ENCODE measurements at regions not wholly inside any gene's neighbourhood (a gene's known extent, or its start where the extent isn't known, plus 50 kb on each side); places are given as distances from the start of the nearest gene placed in this dataset.

- DNase-seq (ENCODE audit: low spot score): peak; percentile 68
Observed at GRCh38 chr5:141778206-141778605, 96.2 kb upstream of the ARAP3 start.

GRCh38 chr5:141777711-141778110 lies 95.7 kb upstream of the ARAP3 start:
- no peak for DNase-seq (ENCODE audit: low spot score)

DNA sequence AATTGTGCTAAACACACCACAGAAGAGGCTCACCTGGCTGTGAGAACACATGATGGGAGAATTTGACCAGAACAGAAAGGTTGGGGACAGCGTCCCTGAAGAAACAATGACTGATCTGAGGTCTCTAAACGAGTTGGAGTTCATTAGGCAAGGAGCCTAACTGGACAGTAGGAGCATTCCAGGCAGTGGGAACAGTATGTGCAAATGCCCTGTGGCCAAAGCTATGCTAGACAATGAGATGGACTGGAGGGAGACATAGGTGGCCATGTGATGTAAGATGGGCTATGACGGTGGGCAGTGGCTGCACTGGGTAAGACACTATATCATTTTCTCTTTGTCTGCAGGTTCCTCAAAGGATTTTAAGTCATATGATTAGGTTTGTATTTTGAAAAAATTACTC lies 95.1 kb upstream of the ARAP3 start:
- no peak for DNase-seq (ENCODE audit: low spot score)

- no peak for DNase-seq (ENCODE audit: low spot score)
Observed at GRCh38 chr5:141773779-141774562, 91.9 kb upstream of the ARAP3 start.

DNA sequence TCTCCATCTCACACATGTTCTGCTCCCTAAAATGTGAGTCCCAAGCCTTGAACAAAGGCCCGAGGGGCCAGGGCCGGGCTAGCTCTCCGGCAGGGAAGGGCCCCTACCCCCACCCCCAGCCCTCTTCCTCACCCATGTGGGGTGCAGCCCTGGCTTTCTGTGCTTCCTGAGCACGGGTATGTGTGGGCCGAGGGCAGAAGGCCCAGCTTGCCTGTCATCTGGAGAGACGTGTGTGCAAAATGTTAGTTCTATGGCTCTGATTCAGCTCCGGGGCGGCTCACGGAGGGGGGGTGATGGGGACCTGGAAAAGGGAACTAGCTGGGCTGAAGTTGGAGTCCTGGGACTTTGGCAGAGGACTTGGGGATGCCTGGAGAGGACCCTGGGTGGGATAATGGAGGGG lies 90.3 kb upstream of the ARAP3 start:
- DNase-seq (ENCODE audit: low spot score): no peak

GRCh38 chr5:141771562-141771961 lies 89.5 kb upstream of the ARAP3 start:
- no peak for DNase-seq (ENCODE audit: low spot score)

DNA sequence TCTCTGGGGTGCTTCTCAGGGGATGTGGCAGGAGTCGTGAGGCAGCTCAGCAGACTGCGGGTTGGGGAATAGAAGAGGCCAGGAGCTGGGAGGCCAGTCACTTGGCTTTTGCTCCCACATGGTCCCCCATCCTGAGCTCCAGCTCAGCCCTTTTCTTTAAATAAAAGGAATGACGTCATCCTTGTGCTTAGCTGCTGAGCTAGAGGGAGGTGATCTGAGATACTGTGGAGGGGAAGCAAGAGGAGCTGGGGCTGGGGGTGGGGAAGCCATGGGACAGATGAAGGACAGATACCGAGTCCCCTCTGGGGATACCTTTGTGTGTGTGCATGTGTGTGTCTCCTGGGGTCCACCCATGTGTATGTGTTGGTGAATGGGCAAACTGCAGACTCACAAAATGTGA lies 89.0 kb upstream of the ARAP3 start:
- no peak for DNase-seq (ENCODE audit: low spot score)

DNA sequence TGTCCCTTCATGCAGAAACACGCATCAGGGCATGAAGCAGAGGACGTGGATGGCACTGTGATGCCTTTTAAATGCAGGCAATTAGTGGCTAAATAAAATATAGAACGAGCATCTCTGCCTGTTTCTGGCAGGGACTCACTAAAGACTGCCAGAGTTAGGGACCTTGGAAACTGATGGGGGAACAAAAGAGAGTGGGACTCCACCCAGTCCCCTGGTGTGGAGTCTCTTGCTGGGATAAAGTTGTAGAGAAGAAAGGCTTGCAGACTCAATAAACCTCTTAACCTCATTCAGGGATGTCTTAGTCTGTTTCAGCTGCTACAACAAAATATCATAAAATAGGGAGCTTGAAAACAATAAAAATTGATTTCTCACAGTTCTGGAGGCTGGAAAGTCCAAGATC lies 87.6 kb upstream of the ARAP3 start:
- DNase-seq (ENCODE audit: low spot score): no peak

DNA sequence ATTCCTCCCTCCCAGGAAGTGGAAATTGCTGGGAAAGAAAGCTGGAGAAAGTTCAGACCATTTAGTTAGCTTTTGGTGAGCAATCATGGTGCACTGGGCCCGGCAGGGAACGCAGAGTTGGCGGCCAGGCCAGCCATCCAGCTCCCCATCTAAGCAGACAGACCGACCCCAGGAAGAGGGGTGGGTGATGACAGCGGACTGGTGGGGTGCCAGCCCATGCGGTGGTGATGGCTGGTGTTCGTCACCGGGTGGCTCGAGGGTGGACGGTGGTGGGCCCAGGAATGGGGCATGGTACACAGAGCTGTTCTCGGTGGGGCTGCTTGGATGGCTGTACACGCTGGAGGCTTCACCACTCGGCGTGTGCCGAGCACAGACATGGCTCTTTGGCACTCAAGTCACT lies 85.6 kb upstream of the ARAP3 start:
- no peak for DNase-seq (ENCODE audit: low spot score)

- no peak for DNase-seq (ENCODE audit: low spot score)
Observed at GRCh38 chr5:141765896-141766551, 84.0 kb upstream of the ARAP3 start.

DNA sequence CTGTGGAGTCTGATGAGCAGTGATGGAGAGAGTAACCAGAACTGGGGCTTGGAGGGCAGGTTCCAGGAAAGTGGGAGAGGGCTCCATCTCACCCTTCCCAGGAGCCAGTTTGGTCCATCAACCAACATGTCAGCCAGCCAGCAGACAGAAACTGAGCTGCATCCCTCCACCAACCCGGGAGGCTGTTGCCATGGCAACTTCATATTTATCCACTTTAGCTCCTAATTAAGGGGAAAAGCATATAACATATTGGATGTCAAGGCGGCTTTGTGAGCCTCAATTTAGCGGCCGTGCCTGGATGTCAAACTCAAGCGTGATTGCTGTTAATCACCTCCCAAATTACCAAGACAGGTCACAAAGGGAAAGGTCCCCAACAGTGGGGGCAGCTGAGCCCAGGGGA lies 81.5 kb upstream of the ARAP3 start:
- no peak for DNase-seq (ENCODE audit: low spot score)

DNA sequence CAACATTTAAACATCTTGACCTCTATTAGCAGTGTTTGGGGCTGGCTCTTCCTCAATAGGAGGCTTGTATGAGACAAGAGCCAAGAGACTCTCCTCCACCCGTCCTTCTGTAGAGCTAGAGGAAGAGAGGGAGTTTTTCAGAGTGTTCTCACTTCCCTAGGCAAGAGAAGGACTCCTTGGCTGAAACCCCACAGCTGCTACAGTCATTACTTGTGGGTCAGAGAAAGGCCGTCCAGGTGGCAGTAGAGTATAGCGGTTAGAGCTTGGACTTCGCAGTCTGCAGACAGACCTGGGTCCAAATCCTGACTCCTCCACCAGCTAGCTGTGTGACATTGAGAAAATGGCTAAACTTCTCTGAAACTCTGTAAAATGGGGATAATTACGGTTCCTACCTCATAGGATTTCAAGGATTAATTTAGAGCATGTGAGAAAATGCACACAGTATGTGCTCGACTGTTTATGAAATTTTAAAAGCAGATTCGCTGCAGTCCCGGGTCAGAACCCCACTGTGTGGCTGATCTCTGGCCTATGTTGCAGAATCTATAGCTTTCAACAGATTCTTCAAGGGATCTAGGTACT lies 80.8 kb upstream of the ARAP3 start:
- no peak for DNase-seq (ENCODE audit: low spot score)

GRCh38 chr5:141762316-141762715 lies 80.3 kb upstream of the ARAP3 start:
- DNase-seq (ENCODE audit: low spot score): no peak

DNA sequence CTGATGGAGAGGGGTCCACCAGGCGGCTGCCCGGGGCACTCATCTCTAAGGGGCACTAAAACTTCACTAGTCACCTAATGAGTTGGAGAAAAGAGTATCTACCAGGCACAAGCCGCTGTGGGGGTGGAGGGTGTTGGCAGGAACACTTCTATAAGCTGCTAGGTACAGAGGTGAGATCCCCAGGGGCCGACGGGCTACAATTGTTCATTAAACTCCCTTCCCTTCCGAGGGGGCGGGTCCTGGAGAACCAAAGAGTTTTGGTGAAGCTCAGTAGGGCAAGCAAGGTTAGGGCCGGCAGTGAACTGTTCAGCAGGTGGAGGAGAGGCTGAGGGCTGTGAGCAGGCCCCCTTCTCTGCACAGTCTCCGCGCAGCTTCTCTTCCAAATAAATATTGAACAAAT lies 78.7 kb upstream of the ARAP3 start:
- DNase-seq (ENCODE audit: low spot score): no peak

DNA sequence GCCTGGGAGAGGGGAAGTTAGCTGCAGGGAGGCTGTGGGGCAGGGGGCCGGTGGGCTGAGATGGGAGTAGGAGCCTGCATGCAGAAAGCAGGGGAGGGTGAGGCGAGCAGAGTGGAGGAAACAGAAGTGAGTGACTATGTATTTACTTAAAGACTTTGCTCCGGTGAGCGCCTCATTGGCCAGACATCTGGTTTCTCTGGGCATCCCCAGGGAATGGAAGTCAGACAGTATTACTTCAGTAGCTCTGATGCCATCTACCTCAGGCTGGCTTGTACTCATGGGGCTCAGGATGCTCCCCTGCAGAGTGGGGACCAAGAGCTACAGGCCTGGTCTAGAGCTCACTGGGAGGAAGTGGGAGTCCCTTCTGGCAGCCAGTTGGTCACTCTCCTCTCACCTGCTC lies 78.2 kb upstream of the ARAP3 start:
- no peak for DNase-seq (ENCODE audit: low spot score)

GRCh38 chr5:141758310-141758998 lies 76.4 kb upstream of the ARAP3 start:
- no peak for DNase-seq (ENCODE audit: low spot score)

DNA sequence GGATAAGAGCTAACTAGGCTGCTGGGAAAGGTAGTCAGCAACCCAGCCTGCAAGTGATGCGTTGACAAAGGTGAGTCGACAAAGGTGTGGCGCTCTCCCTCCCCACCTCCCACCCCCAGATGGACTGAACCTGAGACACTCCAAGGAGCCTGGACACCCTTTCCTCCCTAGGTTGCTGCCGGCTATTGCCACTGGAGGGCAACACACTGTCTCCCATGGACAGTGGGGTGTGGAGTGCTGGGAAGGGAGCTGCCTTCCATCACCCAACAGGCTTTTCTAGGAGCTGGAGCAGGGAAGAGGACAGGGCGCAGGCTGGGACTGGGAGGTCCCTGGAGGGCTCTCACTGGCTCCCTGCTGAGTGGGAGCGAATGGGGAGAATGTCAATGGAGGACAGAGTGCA lies 75.4 kb upstream of the ARAP3 start:
- peak; percentile 61 for DNase-seq (ENCODE audit: low spot score)

DNA sequence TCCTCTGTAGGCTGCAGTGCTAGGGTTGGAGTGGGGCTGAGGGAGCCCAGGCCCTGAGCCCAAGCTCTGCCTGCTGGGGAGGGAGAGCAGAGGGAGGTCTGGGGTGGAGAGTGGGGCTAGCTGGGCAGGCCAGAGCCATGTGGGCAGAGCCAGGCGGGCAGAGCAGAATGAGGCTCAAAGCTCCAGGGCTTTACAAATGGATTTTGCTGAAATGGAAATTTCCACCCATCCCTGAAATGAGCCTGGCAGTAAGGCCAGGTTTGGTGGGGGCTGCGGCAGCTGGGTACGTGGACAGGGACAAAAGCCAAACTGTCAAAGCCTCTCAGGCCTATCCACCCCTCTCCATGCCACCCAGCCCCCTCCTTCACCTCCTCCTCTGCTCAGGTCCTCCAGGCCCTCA lies 74.2 kb upstream of the ARAP3 start:
- no peak for DNase-seq (ENCODE audit: low spot score)

DNA sequence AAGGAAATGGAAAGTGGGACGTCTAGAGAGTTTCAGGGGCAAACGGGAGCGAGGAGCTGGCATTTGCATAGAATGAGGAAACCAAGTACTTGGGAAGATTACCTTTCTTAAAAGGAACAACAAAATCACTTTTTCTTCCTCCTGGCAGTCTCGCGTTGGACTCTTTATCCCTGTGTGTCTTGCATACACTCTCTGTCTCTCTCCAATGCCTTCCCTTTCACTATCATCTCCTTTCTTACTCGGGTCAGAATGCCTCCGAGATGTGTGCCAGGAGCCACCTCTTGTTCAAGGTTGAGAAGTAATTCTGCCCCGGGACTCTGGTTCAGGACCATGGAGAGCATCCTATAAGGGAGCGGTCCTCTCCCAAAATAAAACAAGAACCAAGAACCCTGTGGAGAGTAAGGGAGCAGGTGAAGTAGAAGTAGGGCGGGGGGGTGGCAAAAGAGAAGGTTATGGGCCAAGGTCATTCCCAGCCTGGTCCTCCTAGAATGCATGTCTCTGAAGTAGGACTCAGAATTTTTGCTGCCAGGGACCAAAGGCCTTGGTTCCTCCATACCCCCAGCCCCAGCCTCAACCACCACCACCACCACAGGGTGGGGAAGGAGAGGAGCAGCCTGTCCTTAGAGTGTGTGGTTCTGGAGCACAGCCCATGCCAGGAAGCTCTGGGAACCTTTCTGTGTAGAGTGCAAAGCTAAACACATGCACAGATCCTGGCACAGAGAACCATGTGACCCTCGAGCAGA lies 72.1 kb upstream of the ARAP3 start:
- DNase-seq (ENCODE audit: low spot score): peak; percentile 69

DNA sequence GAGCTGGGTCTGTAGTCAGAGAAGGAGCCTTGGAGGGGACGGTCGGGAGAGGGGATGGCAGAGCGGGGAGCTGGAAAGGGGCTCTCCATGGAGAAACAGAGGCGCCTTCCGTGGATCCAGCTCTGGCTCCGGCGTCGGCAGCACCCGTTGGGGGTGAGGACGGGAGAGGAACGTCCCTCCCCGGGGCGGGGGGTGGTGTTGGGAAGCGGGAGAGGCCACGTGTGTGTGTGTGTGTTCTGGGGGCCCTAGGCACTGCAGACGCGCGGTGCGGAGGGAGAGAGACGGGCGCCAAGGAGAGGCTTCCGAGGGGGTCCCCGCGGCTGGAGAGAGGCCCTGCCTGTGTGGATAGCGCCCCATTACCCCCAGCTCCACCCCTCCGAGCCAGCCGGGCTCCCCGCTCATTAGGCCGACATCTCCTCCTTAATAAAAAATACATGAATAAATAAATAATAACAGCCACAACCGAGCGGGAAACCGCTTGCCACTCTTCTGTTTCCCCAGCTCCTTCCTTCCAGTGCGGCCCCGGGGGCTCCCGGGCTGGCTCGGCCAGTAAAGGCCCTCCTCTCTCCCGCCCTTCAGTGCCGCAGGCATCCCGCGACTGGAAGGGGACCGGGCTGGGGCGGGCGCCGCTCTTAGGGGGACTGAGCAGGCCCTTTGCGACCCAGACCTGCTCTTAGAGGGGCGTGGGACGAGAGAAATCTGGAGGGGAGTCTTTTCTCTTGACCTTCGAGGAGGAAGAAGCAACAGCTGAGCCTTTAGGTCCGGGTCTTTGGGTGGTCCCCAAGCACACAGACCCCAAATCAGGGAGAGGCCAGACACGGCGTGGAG lies 71.3 kb upstream of the ARAP3 start:
- no peak for DNase-seq (ENCODE audit: low spot score)

All from AG20443 (cell line).